Transverse colon (tissue), 4 donors: ENCODE measurements at regions not wholly inside any gene's neighbourhood (a gene's known extent, or its start where the extent isn't known, plus 50 kb on each side); places are given as distances from the start of the nearest gene placed in this dataset.
"Not testable (repeated sequence)": the region's sequence is repeated elsewhere in the genome, so short reads cannot be mapped to it uniquely, and the experiment has no call there.

Source experiments
- DNase-seq: peaks from one replicate; pipeline ENCODE4 v3.0.0-alpha.2; 2019
- H3K27ac ChIP-seq, 4 donors: fragments of 200-600 bp; sonication (generic); 2 replicates each; pipeline ENCODE4 v1.5.1; 2016 to 2018; ENCODE audit warnings: inconsistent platforms in 4 of 4
- H3K27me3 ChIP-seq: fragments of 200-600 bp; sonication (generic); 2 replicates; pipeline ENCODE4 v1.5.1; 2017; ENCODE audit warnings: inconsistent platforms
- H3K36me3 ChIP-seq, 4 donors: fragments of 200-600 bp; sonication (generic); 2 replicates each; pipeline ENCODE4 v1.5.1; 2017 to 2019; ENCODE audit warnings: inconsistent platforms in 4 of 4
- H3K4me1 ChIP-seq, 4 donors: fragments of 200-600 bp; sonication (generic); 2 replicates each; pipeline ENCODE4 v1.5.1; 2017 to 2020; ENCODE audit warnings: inconsistent platforms in 4 of 4
- H3K4me3 ChIP-seq, 4 donors: fragments of 200-600 bp; sonication (generic); 1 replicate in 1 of 4; 2 replicates in 3 of 4; pipeline versions ENCODE4 v1.5.1 to v1.6.1; 2017 to 2019; ENCODE audit warnings: inconsistent platforms in 4 of 4
- H3K9me3 ChIP-seq, 2 donors: fragments of 200-600 bp; sonication (generic); 2 replicates each; pipeline ENCODE4 v1.5.1; 2017 to 2019; ENCODE audit warnings: inconsistent platforms in 2 of 2
- CTCF ChIP-seq, 5 experiments: fragments of 200-600 bp in 3 of 5; fragments of 450-650 bp in 2 of 5; sonication (generic) in 3 of 5; IDR thresholded peaks; 1 replicate in 2 of 5; 2 replicates in 3 of 5; pipeline ENCODE4 v1.5.1; 2016 to 2017; ENCODE audit warnings: antibody characterized with exemption in 5 of 5, inconsistent platforms in 3 of 5, mild to moderate bottlenecking in 2 of 5, moderate library complexity in 1 of 5
- EP300 ChIP-seq: sonication (generic); formaldehyde crosslinking; IDR thresholded peaks from one replicate; pipeline ENCODE4 v1.6.1; 2017; ENCODE audit warnings: antibody characterized with exemption, low read depth
- POLR2A ChIP-seq: fragments of 450-650 bp; IDR thresholded peaks from one replicate; pipeline ENCODE4 v1.6.1; 2016; ENCODE audit warnings: antibody characterized with exemption, mild to moderate bottlenecking, moderate library complexity
- POLR2AphosphoS5 ChIP-seq, 3 donors: sonication (generic); formaldehyde crosslinking; IDR thresholded peaks; one replicate each; pipeline ENCODE4 v1.6.1; 2016; ENCODE audit warnings: antibody characterized with exemption in 3 of 3
- WGBS, 2 donors: methylation state at CpG; one replicate each; pipeline ENCODE4 v1.1.5; 2018; ENCODE audit warnings: low coverage in 1 of 2; 5-methylcytosine and 5-hydroxymethylcytosine counted together
- in situ Hi-C, 4 donors: fragments of 200-750 bp; cut with MboI; loops; one replicate each; pipeline versions ENCODE4 v1.15.0 to v1.15.1; 2017; ENCODE audit warnings: low sequenced_read_pairs in 3 of 4, low pct_ligation_motif_present in 1 of 4, low pct_unique_long_range_greater_than_20kb in 1 of 4
- intact Hi-C: fragments of 100-400 bp; cut with DNase I; formaldehyde crosslinking; loops from one replicate; pipeline ENCODE4 v1.15.1; 2023; ENCODE audit warnings: low total_unique reads

GRCh38 chr7:89623018-89623672, 531.1 kb upstream of the STEAP1 start:
- H3K9me3 ChIP-seq: no peaks in the 10 kb centered on the region
- no peaks in the 10 kb centered on the region for H3K36me3 ChIP-seq
- no peak for DNase-seq
- peak; percentile 35 to 53 (median 46) for TF ChIP-seq CTCF (IDR thresholded peaks at IDR 0.05)
- no peak for TF ChIP-seq POLR2AphosphoS5 (IDR thresholded peaks at IDR 0.05)
- no peak for TF ChIP-seq POLR2A
- H3K4me1 ChIP-seq: no peaks in the 10 kb centered on the region
- in situ Hi-C loops: no loop called here
- H3K27me3 ChIP-seq: no peaks in the 10 kb centered on the region
- intact Hi-C loops: no loop called here
- WGBS, 2 donors: 17% methylated on average over 1 of the region's 1 CpG; no CpG with 5 or more reads in 1 of the 2 donors
- no peak overlapping the region for H3K4me3 ChIP-seq
- no peak overlapping the region for H3K27ac ChIP-seq

GRCh38 chr7:89624155-89624554, 530.1 kb upstream of the STEAP1 start:
- H3K4me1 ChIP-seq, H3K36me3 ChIP-seq, in situ Hi-C loops, intact Hi-C loops, H3K27me3 ChIP-seq, H3K27ac ChIP-seq, H3K9me3 ChIP-seq, DNase-seq, H3K4me3 ChIP-seq: not testable (repeated sequence)
- WGBS, 2 donors: 78 to 79% methylated on average over 5 of the region's 5 CpGs

- TF ChIP-seq POLR2AphosphoS5 (IDR thresholded peaks at IDR 0.05) (no peak), EP300 (no peak), POLR2A (no peak), CTCF (IDR thresholded peaks at IDR 0.05) (no peak)
- no peak overlapping the region for H3K27ac ChIP-seq
- no peaks in the 10 kb centered on the region for H3K9me3 ChIP-seq
- H3K4me3 ChIP-seq: no peak overlapping the region
- intact Hi-C loops: no loop called here
- H3K27me3 ChIP-seq: no peaks in the 10 kb centered on the region
- H3K36me3 ChIP-seq: no peaks in the 10 kb centered on the region
- no peaks in the 10 kb centered on the region for H3K4me1 ChIP-seq
- in situ Hi-C loops: no loop called here
- DNase-seq: no peak
- WGBS, 2 donors: 83 to 90% methylated on average over 3 of the region's 3 CpGs
Measured at GRCh38 chr7:89648509-89648908, 505.8 kb upstream of the STEAP1 start.

GRCh38 chr7:89655946-89656345, 498.3 kb upstream of the STEAP1 start:
- Histone ChIP-seq H3K9me3 (no peaks in the 10 kb centered on the region), H3K4me3 (no peak overlapping the region), H3K36me3 (no peaks in the 10 kb centered on the region), H3K4me1 (no peaks in the 10 kb centered on the region), H3K27me3 (no peaks in the 10 kb centered on the region), H3K27ac (no peak overlapping the region)
- intact Hi-C loops (no loop called here), in situ Hi-C loops (no loop called here)
- no peak for DNase-seq
- TF ChIP-seq POLR2AphosphoS5 (IDR thresholded peaks at IDR 0.05): no peak
- TF ChIP-seq POLR2A: no peak
- TF ChIP-seq CTCF (IDR thresholded peaks at IDR 0.05): no peak
- TF ChIP-seq EP300: no peak
- 78 to 86% methylated on average over 1 of the region's 1 CpG for WGBS, 2 donors

- Histone ChIP-seq H3K27ac (no peak overlapping the region), H3K27me3 (no peaks in the 10 kb centered on the region), H3K4me3 (no peak overlapping the region), H3K4me1 (no peaks in the 10 kb centered on the region), H3K36me3 (no peaks in the 10 kb centered on the region), H3K9me3 (no peaks in the 10 kb centered on the region)
- in situ Hi-C loops: no loop called here
- intact Hi-C loops: no loop called here
- 67 to 84% methylated on average over 2 of the region's 2 CpGs for WGBS, 2 donors
- no peak for DNase-seq
- TF ChIP-seq EP300: no peak
Measured at GRCh38 chr7:89661876-89662275, 492.4 kb upstream of the STEAP1 start.
